ENCODE measurements at regions not wholly inside any gene's neighbourhood (a gene's known extent, or its start where the extent isn't known, plus 50 kb on each side); places are given as distances from the start of the nearest gene placed in this dataset.

DNA sequence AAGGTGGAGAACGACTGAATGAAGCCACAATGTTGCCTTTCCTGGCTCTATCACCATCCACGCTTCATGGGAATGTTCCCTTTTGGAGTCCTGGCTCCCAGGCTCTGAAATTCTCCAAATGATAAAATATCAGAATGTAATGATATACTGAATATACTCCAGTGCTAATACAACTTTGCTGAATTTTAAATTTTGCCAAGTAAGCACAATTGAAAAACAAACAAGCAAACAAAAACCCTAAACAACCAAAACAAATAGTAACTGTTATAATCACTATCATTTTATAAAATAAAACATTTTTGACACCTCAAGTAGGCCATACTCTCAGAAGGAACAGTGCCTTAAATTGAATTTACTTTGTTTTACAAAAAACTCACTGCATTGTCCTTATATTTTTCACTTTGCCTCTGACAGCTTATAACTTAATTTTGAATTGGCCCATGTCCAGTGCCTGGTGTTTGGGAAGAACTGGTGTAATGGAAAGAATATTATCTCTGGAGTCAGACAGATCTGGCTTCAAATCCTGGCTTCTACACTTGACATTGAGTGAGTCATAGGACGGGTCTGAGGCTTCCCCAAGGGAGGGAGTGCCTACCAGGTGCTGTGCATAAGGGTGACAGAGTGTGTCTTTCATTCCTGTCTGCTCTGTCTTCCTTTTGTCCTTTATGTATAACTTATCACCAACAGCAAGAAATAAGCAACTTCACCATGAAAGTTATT is 698.3 kb downstream of the EPM2A start:
- DNase-seq, result no peak

DNA sequence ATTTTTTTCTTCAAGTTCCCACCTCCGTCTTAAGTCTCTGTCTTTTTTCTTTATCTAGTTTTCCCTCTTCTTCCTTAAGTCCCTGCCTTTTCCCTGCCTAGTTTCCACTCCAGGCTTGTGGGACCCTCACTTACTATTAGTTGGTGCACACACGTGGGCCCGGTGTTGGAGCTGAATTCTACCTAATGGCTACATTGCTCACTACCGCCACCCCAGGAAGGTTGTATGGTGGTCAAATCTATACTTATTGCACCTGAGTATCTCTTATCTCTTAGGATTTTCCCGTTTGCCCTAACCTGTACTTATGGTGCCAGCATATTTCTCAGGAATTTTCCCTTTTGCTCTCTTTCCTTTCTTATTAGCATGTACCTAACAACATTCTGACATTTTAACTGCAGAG is 692.8 kb downstream of the EPM2A start:
- no peak for DNase-seq

DNA sequence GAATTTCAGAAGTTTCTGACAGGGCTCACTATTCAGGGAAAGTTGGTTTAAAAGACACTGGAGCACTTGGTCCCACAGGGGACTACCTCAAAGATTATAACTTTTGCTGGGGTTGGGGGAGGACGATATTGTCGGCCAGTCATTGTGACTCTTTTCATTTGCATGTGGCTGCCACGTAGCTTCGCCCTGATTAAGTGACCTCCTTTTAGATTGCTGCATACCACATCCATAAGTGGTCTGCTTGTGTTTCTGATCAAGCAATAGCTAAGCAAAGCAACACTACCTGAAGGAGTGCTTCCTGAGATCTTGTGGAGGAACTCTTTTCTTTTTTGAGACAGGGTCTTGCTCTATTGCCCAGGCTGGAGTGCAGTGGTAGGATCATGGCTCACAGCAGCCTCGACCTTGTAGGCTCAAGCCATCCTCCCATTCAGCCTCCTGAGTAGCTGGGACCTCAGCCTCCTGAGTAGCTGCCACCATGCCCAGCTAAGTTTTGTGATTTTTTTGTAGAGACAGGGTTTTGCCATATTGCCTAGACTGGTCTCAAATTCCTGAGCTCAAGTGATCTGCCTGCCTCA is 691.3 kb downstream of the EPM2A start:
- DNase-seq, result no peak

DNA sequence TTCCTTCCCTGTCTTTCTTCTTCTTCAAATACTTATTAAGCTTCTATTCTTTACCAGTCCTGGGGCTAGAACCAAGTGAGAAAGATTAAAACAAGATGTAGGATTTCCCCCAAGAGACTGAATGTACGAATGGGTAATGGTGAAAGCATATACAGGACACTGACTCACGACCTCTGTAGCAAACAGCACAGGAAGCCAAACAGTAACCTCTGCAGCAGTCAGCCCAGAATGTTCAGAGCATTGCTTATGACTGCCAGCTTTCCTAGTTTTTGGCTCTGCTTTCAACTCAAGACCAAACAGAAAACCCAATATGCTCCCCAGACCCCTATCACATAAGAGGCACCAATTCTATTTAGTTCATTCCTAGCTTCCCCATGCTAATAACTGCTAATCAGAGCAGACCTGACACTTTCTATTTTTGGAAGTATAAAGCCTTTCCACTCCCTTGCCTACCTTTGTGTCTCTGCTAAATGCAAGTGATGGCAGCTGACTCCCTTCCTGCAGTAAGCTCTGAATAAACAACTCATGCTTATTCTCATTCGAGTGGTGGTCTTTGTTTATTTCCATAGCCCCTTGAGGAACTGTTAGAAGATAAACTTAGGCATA is 690.6 kb downstream of the EPM2A start:
- no peak for DNase-seq

DNA sequence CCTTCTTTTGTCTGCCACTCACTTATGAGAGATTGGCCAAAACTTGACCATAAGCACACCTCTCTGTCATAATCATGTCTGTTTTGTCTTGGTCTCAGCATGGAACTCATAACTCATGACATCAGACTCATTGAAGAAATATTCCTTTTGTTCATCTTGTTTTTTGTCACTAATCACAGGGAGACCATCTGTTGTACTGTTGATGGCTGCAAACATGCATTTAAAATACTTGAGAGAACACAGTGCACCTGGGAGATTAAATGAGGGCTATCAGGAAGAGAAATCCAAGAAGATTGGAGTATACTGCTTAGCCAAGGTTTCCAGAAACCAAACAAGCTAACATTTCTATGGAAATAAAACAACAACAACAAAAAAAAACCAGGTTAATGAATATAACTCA is 689.7 kb downstream of the EPM2A start:
- DNase-seq, result no peak

DNA sequence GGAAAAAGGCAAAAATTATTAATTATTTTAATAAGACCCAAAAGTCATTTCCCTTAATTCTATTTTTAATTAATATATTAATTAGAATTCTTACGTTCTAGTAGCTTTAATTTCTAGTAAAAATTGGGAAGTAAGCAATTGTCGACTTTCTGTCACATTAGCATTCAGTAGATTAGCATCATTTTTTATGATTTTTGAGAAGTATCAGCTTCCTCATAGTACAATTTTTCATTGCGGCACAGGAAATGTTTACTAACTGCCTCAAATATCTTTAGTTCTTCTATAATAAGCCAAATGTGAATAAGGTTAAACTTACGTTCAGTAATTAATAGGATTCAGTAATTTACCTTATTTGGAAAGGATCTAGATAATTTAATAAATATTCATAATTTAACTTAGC is 687.4 kb downstream of the EPM2A start:
- DNase-seq, result no peak

DNA sequence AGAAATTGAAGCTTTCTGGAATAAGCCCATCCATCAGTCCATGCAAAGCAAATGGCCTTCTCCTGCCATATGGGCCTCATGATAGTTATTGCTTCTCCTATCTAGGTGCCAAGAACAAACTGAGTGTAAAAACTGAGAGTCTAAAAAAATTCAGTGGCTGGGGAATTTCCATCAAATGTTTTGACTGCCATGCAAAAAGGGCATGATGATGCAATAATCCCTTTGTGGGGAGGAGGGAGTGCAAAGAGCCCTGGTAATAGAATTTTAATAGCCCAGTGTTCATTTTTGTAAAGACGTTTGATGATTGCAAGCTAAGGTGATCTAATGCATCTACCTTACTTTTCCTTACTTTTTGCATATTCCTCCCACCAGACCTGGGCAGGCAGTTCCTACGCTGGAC is 683.7 kb downstream of the EPM2A start:
- DNase-seq, result no peak

DNA sequence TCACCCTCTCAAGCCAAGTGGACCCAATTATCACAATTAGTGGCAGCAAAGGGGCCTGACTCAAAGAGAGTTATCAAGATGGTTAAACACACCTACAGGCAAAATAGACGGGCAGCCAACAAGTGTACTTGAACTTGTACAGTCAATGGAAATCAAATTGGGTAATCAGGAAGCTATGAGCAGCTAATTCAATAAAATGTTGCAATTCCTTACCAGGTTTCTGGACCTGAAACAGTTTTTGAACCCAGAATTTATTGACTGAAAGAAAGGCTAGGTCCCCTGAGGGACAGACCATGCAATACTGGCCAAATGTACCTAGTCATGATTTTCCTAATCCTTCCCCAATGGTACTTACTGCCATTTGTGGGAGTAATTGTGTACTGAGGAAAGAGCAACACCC is 679.8 kb downstream of the EPM2A start:
- no peak for DNase-seq

DNA sequence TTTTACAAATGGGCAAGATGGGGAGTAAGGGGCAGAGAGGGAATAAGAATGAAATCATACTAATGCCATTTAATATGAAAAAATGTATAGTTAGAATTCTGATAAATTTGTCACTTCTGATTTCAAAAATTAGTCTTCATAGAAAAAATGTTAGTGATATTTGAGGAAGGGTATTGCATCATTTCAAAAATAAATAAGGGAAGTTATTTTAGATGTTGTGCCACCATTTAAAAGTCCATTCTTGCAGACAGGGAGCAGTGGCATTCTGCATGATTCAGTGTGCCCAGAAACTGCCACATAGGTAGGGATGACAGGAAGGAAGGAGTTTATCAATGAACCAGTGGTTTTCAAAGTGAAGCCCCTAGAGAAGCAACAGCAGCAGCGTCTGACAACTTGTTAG is 674.6 kb downstream of the EPM2A start:
- no peak for DNase-seq

DNA sequence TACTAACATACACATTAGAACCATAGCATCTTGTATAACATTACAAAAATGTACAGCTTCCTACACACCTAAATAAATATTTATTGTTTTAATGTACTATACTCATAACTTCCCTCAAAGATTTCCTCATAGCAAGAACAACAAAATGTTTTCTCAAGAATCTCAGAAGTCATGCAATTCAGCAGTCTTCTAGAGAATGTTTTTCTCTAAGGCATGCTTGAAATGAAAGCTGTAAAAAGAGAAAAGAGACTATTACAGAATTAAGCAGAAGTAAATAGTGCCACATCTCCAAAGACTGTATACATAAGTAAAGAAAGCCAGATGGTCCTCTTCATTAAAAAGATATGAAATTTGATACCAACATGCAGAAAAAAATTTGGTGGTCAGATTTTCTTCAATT is 672.2 kb downstream of the EPM2A start:
- no peak for DNase-seq

DNA sequence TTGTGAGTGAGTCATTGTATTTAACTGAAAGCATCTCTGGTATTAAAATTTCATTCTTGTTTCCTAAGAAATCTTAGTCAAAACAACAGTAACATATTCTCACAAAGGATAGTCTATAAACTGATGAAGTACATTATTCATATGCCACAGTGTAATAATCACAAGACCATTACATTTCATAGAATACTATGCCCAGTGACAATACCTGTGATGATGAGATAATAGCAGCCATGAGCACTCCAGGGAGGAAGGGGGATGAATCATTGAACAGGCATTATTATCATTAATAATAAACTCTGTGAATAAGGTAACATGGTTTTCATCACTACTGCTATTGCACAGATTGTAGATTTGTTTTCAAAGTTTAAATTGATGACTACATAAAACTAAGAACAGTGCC is 667.9 kb downstream of the EPM2A start:
- DNase-seq, result no peak

DNA sequence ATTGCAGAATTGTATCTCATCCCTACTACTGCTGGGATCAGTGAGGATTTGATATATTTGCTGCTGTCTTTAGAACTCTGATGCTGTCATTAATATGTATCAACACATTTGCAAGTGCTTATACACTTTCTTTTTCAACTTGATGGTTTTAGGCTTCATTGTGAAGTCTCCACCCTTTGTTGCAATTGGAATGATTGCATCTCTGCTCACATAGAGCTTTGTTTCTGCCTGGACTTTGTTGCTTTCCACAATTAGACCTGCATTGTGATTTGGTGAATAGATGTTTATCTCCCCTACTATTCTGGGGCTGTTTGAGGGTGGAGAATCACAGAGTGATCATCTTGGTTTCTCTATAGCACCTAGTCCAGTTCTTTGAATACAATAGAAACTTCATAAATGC is 666.7 kb downstream of the EPM2A start:
- DNase-seq, result no peak

DNA sequence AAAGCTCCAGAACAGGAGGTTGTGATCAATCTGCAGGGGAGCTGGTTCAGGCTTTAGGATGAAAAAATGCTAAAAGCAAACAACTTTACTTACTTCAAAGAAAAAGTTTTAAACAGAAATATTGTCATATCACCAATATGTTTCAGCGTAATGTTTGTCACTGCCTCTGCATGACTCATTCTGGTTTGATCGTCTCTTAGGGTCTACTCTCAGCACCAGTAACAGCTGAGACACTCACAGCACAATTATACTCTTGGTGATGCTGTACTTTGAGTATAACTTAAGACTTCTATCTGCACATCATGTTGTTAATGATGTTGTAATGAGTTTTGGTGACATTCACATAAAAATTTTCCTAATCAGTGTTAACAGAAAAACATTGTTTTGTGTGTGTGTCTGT is 665.4 kb downstream of the EPM2A start:
- DNase-seq, result no peak

DNA sequence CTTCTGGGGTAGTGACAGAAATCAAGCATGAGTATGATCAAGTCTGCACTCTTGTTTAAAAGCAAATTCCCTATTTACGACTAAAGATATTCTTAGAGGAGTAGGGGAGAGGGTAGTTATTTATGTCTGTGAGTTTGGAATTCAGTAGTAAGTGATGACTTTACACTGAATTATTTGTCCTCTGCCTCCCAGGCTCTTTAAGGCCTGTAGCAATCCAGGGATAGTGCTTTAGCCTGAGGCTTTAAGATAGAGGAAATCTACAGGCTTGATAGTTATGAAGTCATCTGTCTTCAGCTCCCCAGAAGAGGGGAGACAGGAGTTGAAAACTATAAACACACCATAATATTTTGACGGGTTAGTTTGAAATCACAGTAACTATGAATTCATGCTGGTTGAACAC is 664.5 kb downstream of the EPM2A start:
- DNase-seq, result no peak

DNA sequence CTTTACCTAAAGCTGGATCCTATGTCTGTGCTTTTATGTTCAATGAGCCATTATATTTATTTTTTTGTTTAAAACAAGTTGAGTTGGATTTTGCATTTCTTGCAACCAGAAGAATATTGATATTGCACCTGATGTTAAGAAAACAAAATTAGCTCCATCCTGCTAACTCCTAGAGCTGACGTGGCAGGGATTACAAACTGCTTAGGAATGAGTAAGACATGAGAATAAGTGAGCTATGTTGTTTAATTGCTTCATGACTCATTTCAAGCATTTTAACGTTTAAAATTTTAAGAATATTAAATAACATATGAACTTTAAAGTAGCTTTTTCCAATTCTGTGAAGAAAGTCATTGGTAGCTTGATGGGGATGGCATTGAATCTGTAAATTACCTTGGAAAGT is 663.5 kb downstream of the EPM2A start:
- DNase-seq, result no peak

DNA sequence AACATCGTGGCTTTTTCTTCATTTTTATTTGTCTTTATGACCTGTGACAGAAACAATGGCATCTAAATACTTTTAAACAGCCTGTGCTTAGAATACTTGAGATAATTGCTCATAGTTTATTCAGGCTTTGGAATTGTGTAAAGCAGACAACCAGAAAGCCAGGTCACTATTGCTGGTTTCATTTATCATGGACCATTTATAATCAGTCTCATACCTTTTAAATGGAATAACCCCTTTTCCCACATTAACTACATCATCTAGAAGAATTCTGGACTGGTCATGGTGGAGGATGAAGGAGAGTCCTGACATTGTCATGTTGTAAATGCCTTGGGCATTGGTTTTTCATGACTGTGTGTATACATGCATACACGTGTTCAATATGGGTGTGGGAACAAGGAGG is 661.5 kb downstream of the EPM2A start:
- DNase-seq, result no peak

DNA sequence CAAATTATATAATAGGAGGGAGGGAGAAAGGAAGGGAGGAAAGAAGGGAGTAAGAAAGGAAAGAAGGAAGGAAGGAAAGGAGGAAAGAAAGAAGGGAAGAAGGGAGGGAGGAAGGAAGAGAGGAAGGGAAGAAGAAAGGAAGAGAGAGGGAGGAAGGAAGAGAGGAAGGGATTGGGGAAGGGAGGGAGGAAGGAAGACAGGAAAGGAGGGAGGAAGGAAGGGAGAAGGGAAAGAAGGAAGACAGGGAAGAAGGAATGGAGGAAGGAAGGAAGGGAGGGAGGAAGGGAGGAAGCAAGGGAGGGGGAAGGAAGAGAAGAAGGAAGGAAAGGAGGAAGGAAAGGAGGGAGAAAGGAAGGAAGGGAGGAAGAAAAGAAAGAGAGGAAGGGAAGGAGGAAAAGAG is 660.5 kb downstream of the EPM2A start:
- DNase-seq, result no peak

DNA sequence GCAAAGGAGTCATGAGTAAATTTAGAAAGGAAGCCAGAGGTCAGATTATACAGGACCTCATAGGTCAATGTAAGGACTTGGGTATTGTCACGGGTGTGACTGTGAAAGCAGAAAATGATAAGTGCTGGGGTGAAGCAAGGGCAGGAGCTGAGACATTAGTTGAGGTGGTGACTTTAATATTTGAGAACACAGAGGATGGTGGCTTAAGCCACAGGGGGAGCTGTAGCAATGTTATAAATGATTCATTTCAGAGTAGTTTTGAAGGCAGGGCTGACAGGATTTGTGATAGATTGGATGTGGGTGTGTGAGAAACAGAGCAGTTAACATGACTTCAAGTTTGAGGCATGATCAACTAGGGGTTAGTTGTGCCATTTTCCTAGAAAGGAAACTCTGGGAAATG is 659.9 kb downstream of the EPM2A start:
- DNase-seq, result no peak

DNA sequence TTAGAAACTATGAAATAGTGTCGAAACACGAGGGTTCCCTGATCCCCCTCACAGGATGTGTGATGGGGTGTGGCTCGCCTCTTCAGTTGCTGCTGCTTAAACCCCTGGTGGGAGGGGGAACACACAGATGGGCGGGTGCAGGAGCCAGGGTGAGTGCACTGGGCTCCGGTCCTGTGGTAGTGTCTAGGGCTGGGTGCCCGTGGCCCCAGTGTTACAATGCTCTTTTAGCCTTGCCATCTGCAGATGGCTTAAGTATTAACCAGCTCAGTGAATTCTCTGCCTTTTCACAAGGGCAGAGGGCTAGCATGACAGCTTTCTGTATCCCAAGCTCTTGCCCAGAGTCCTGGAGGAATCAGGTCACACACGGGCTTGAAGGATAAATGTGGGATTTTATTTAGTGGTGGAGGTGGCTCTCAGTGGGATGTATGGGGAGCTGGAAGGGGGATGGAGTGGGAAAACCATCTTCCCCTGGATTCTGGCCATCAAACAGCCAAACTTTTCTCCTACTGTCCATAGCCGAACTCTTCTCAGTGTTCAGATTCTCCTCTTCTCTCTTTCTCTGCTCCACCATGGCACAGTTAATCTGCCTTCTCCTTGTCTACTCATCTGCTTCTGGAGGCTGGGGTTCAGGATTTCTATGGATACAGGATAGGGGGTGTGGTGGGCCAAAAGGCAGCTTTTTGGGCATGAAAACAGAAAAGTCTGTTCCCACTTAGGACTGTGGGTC is 659.0 kb downstream of the EPM2A start:
- no peak for DNase-seq

DNA sequence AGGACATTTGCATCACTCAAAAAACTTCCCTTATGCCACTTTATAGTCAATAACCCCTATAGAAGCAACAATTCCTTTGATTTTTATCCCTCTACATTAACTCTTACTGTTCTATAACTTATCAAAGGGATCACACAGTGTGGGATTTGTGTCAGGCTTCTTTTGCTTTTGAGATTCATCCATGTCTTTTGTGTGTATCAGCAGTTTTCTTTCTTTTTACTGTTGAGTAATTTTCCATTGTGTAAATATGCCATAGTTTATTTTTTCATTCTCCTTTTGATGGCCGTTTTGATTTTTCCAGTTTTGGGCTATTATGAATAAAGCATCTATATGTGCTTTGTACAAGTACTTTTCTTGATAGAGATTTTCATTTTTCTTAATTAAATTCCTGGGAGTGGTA is 657.9 kb downstream of the EPM2A start:
- DNase-seq, result no peak

DNA sequence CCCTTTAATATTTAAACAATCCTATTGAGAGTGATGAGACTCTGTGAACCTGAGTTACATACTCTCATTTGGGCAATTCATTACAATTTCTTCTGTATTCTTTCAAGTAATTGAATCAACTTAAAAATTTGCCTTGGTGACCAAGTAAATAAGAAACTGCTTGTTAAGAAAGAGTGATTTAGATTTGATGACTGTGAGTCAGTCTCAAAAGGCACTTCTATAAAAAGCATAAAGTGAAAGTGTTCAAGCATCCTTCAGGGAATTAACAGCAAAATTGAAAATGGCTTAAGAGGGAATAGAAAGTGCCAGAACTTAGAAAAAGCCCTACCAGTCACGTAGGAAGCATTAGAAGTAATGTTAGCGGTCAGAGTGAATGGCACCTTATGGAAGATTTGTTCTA is 654.7 kb downstream of the EPM2A start:
- no peak for DNase-seq

DNA sequence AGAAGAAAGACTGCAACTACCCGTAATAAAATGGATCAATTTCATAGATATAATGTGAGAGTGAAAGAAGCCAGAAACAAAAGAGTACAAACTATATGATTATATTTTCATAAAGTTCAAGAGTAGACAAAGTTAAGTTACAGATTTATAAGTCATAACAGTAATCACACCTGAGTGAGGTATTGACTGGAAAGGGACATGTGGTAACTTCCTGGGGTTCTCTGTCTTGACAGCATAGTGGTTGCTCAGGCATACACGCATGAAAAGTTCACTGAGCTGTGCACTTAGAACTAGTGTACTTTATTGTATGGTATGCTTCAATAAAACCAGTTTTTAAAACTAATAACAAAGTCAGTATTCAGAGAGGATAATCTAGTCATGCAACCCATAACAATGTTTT is 653.6 kb downstream of the EPM2A start:
- no peak for DNase-seq

DNA sequence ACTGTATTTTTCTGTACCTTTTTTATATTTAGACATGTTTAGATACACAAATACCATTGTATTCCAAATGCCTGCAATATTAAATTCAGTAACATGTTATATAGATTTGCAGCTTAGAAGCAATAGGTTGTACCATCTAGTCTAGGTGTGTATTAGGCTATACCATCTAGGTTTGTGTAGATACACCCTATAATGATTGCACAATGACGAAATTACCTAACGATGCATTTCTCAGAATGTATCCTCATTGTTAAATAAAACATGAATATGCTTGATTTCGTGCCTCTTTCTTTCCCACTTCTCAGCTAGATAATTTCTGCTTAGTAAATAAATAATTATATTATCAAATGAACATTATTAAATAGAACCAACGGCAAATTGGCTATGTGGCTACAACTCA is 653.0 kb downstream of the EPM2A start:
- no peak for DNase-seq

DNA sequence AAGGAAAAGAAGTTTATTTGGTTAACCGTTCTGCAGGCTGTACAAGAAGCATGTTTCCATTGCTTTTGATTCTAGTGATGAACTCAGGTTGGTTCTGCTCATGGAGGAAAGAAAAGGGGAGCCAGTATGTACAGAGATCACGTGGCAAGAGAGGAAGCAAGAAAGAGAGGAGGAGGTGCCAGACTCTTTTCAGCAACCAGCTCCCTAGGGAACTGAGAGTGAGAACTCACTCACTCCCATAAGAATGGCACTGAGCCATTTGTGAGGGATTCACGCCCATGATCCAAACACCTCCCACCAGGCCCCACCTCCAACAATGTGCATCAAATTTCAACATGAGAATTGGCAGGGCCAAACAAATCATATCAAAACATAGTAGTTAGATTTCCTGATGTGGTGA is 649.1 kb downstream of the EPM2A start:
- DNase-seq, result no peak

Measured in activated gamma-delta T cell treated with Interleukin-2 at 50 U/mL for 16 hours (primary cell).